Fibroblast of pulmonary artery (primary cell): ENCODE measurements at regions not wholly inside any gene's neighbourhood (a gene's known extent, or its start where the extent isn't known, plus 50 kb on each side); places are given as distances from the start of the nearest gene placed in this dataset.
A peak's percentile ranks its signal among the peaks of the same experiment; 100 is the strongest.

Experiments used
- DNase-seq: peaks from one replicate; pipeline ENCODE4 v3.0.0-alpha.2; 2010; ENCODE audit warnings: low read depth
- H3K4me3 ChIP-seq: replicated peaks from 2 replicates; pipeline ENCODE4 v1.5.1; 2011; ENCODE audit warnings: low read depth, mild to moderate bottlenecking, control low read depth, low read length, moderate library complexity
- CTCF ChIP-seq: IDR thresholded peaks from 2 replicates; pipeline ENCODE4 v1.5.1; 2011; ENCODE audit warnings: mild to moderate bottlenecking, control low read depth, low read length, inconsistent platforms; ENCODE audit errors: missing control alignments

GRCh38 chr4:107304699-107305286 is 268.7 kb upstream of the DKK2 start:
- H3K4me3 ChIP-seq, result no peak overlapping the region
- TF ChIP-seq CTCF, result no peak
- DNase-seq, result no peak

GRCh38 chr4:107299646-107300045 is 263.5 kb upstream of the DKK2 start:
- DNase-seq, result no peak
- no peak overlapping the region for H3K4me3 ChIP-seq
- no peak for TF ChIP-seq CTCF

- no peak for DNase-seq
- TF ChIP-seq CTCF, result no peak
- H3K4me3 ChIP-seq, result no peak overlapping the region
Measured at GRCh38 chr4:107292979-107293378, 256.9 kb upstream of the DKK2 start.

GRCh38 chr4:107283587-107284559 is 247.8 kb upstream of the DKK2 start:
- no peak for TF ChIP-seq CTCF
- peak; percentile 70 for DNase-seq
- H3K4me3 ChIP-seq, result no peak overlapping the region

GRCh38 chr4:107279733-107280132 is 243.6 kb upstream of the DKK2 start:
- no peak overlapping the region for H3K4me3 ChIP-seq
- peak; percentile 66 for DNase-seq
- no peak for TF ChIP-seq CTCF

GRCh38 chr4:107278791-107279483 is 242.8 kb upstream of the DKK2 start:
- no peak for TF ChIP-seq CTCF
- no peak for DNase-seq
- no peak overlapping the region for H3K4me3 ChIP-seq
